SH-SY5Y (cell line): ENCODE measurements at regions not wholly inside any gene's neighbourhood (a gene's known extent, or its start where the extent isn't known, plus 50 kb on each side); places are given as distances from the start of the nearest gene placed in this dataset.

Experiments
- GATA2 ChIP-seq: IDR thresholded peaks from 2 replicates; pipeline ENCODE4 v1.6.1; 2011; ENCODE audit warnings: mild to moderate bottlenecking, low read depth, low read length
- GATA3 ChIP-seq: IDR thresholded peaks from 2 replicates; pipeline ENCODE4 v1.6.1; 2011; ENCODE audit warnings: low read depth, mild to moderate bottlenecking, low read length, moderate library complexity

- TF ChIP-seq GATA3, result no peak
- no peak for TF ChIP-seq GATA2
Observed at GRCh38 chr1:217053676-217054075, 330.4 kb upstream of the ESRRG start.
